HepG2 (cell line): ENCODE measurements at regions not wholly inside any gene's neighbourhood (a gene's known extent, or its start where the extent isn't known, plus 50 kb on each side); places are given as distances from the start of the nearest gene placed in this dataset.
A peak's percentile ranks its signal among the peaks of the same experiment; 100 is the strongest.

Experiments
- ESRRA ChIP-seq: sonication (generic); formaldehyde crosslinking; IDR thresholded peaks from 2 replicates; pipeline ENCODE4 v1.5.1; 2020; ENCODE audit warnings: mild to moderate bottlenecking, low read depth, missing genetic modification reagents
- FOSL2 ChIP-seq: sonication (generic); formaldehyde crosslinking; IDR thresholded peaks from 2 replicates; pipeline ENCODE4 v1.4.0; 2020; ENCODE audit warnings: missing genetic modification reagents
- FOXP4 ChIP-seq: sonication (generic); formaldehyde crosslinking; IDR thresholded peaks from 2 replicates; pipeline ENCODE4 v1.4.0; 2020; ENCODE audit warnings: missing genetic modification reagents
- GABPB1 ChIP-seq: IDR thresholded peaks from 2 replicates; pipeline ENCODE4 v1.6.1; 2016; ENCODE audit warnings: mild to moderate bottlenecking, missing genetic modification reagents, moderate library complexity, missing compliant biosample characterization
- GMEB1 ChIP-seq: sonication (generic); formaldehyde crosslinking; IDR thresholded peaks from 2 replicates; pipeline ENCODE4 v1.5.1; 2020; ENCODE audit warnings: missing genetic modification reagents, mild to moderate bottlenecking, borderline replicate concordance
- KLF15 ChIP-seq: sonication (generic); formaldehyde crosslinking; IDR thresholded peaks from 2 replicates; pipeline ENCODE4 v1.8.1; 2023; ENCODE audit warnings: borderline replicate concordance, mild to moderate bottlenecking, inconsistent platforms, missing genetic modification reagents, mixed read lengths
- LCORL ChIP-seq, 2 experiments: fragments of 450-650 bp in 1 of 2; sonication (generic) in 1 of 2; formaldehyde crosslinking in 1 of 2; IDR thresholded peaks; 2 replicates each; pipeline versions ENCODE4 v1.5.0 to v1.6.1; 2017 to 2020; ENCODE audit warnings: antibody characterized with exemption in 1 of 2, missing genetic modification reagents in 1 of 2
- MTF2 ChIP-seq: sonication (generic); formaldehyde crosslinking; IDR thresholded peaks from 2 replicates; pipeline ENCODE4 v1.5.0; 2020; ENCODE audit warnings: missing genetic modification reagents, borderline replicate concordance
- NCOA1 ChIP-seq: sonication (generic); formaldehyde crosslinking; IDR thresholded peaks from 2 replicates; pipeline ENCODE4 v1.9.0; 2021; ENCODE audit warnings: missing genetic modification reagents
- POLR2AphosphoS5 ChIP-seq: IDR thresholded peaks from 2 replicates; pipeline ENCODE4 v1.6.1; 2012; ENCODE audit warnings: low read depth, low read length
- RARA ChIP-seq: IDR thresholded peaks from 2 replicates; pipeline ENCODE4 v1.6.1; 2016; ENCODE audit warnings: missing genetic modification reagents, missing compliant biosample characterization
- TBX2 ChIP-seq: sonication (generic); formaldehyde crosslinking; IDR thresholded peaks from 2 replicates; pipeline ENCODE4 v1.5.0; 2020; ENCODE audit warnings: missing genetic modification reagents, mild to moderate bottlenecking, borderline replicate concordance
- TGIF2 ChIP-seq: IDR thresholded peaks from 2 replicates; pipeline ENCODE4 v1.6.1; 2016; ENCODE audit warnings: control low read depth, missing compliant biosample characterization
- WIZ ChIP-seq: sonication (generic); formaldehyde crosslinking; IDR thresholded peaks from 2 replicates; pipeline ENCODE4 v1.5.1; 2020; ENCODE audit warnings: mild to moderate bottlenecking, missing genetic modification reagents
- ZBTB10 ChIP-seq: sonication (generic); formaldehyde crosslinking; IDR thresholded peaks from 2 replicates; pipeline ENCODE4 v1.4.0; 2020; ENCODE audit warnings: missing genetic modification reagents, borderline replicate concordance
- ZBTB2 ChIP-seq: sonication (generic); formaldehyde crosslinking; IDR thresholded peaks from 2 replicates; pipeline ENCODE4 v1.8.0; 2022; ENCODE audit warnings: low read depth, missing genetic modification reagents
- ZNF382 ChIP-seq: sonication (generic); formaldehyde crosslinking; IDR thresholded peaks from 2 replicates; pipeline ENCODE4 v1.5.0; 2020; ENCODE audit warnings: missing genetic modification reagents, mild to moderate bottlenecking, borderline replicate concordance
- TF ChIP-seq, protein P1 (sequence below): sonication (generic); formaldehyde crosslinking; IDR thresholded peaks from 2 replicates; pipeline ENCODE4 v1.5.0; 2020; ENCODE audit warnings: missing genetic modification reagents

GRCh38 chr14:54108481-54109471, 152.2 kb upstream of the BMP4 start (continued):
- 0 out of 2 replicates have a peak, but pooled peaks have one; percentile 36 for TF ChIP-seq GMEB1 (CRISPR knock-in tag)
- TF ChIP-seq ZBTB10 (CRISPR knock-in tag), result no peak
- no peak for TF ChIP-seq MTF2
- no peak for TF ChIP-seq ESRRA (CRISPR knock-in tag)
- no peak for TF ChIP-seq TGIF2 (CRISPR knock-in tag)
- TF ChIP-seq TBX2 (CRISPR knock-in tag), result peak; percentile 46; the same call in 1 of the 2 replicates
- TF ChIP-seq NCOA1 (CRISPR knock-in tag), result no peak
- TF ChIP-seq POLR2AphosphoS5, result peak; percentile 41; the same call in 1 of the 2 replicates
- no peak for TF ChIP-seq WIZ (CRISPR knock-in tag)
- TF ChIP-seq FOXP4 (CRISPR knock-in tag), result peak; percentile 85
- peak; percentile 76 for TF ChIP-seq RARA
- TF ChIP-seq GABPB1 (CRISPR knock-in tag), result 0 out of 2 replicates have a peak, but pooled peaks have one; percentile 24
- TF ChIP-seq ZNF382, result no peak
- TF ChIP-seq FOSL2 (CRISPR knock-in tag), result peak; percentile 92
- peak; percentile 29; the same call in 1 of the 2 replicates for TF ChIP-seq ZBTB2 (CRISPR knock-in tag)
- TF ChIP-seq, protein P1, sequence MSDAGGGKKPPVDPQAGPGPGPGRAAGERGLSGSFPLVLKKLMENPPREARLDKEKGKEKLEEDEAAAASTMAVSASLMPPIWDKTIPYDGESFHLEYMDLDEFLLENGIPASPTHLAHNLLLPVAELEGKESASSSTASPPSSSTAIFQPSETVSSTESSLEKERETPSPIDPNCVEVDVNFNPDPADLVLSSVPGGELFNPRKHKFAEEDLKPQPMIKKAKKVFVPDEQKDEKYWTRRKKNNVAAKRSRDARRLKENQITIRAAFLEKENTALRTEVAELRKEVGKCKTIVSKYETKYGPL (CRISPR knock-in tag), result no peak
- TF ChIP-seq LCORL (IDR thresholded peaks at IDR 0.05), result no peak
- TF ChIP-seq LCORL (CRISPR knock-in tag; IDR thresholded peaks at IDR 0.05), result peak; percentile 58
- TF ChIP-seq KLF15 (CRISPR knock-in tag), result no peak
